Motor neuron (in vitro differentiated cells): ENCODE measurements at regions not wholly inside any gene's neighbourhood (a gene's known extent, or its start where the extent isn't known, plus 50 kb on each side); places are given as distances from the start of the nearest gene placed in this dataset.

Experiments used
- ATAC-seq, 8 experiments: fragments of 200-7000 bp; cut with Tn5 transposase; replicated peaks in 6 of 8; 2 replicates each; pipeline ENCODE4 v1.8.0; 2021; ENCODE audit warnings: mild to moderate bottlenecking in 8 of 8, moderate library complexity in 8 of 8
- H3K27ac ChIP-seq, 2 donors: fragments of 250-450 bp; sonication (Bioruptor Pico); 2 replicates each; pipeline ENCODE4 v1.9.0; 2021; ENCODE audit warnings: antibody characterized with exemption in 2 of 2, mild to moderate bottlenecking in 2 of 2, moderate library complexity in 1 of 2
- H3K4me1 ChIP-seq, 2 donors: fragments of 250-450 bp; sonication (Bioruptor Pico); replicated peaks in 1 of 2; 2 replicates each; pipeline ENCODE4 v1.6.1; 2021; ENCODE audit warnings: antibody characterized with exemption in 2 of 2, mild to moderate bottlenecking in 2 of 2, moderate library complexity in 1 of 2
- H3K4me3 ChIP-seq, 5 donors: fragments of 250-450 bp; sonication (Bioruptor Pico); 2 replicates each; pipeline ENCODE4 v1.9.0; 2021; ENCODE audit warnings: antibody characterized with exemption in 5 of 5, mild to moderate bottlenecking in 5 of 5, moderate library complexity in 4 of 5
- WGBS, 10 experiments: fragments of 450-650 bp; shearing (Covaris generic); methylation state at CpG; one replicate each; pipeline ENCODE4 v1.0.0; 2022; 5-methylcytosine and 5-hydroxymethylcytosine counted together
- in situ Hi-C, 9 experiments: fragments of 400-800 bp; cut with MboI; loops; one replicate each; pipeline ENCODE4 v1.15.0; 2021; ENCODE audit warnings: low sequenced_read_pairs in 9 of 9, low pct_unique_long_range_greater_than_20kb in 2 of 9; ENCODE audit not compliant: unreplicated experiment in 9 of 9

- 0 to 100% (median 83%) methylated on average over 1 to 4 of the region's 4 CpGs; no CpG with 5 or more reads in 1 of the 10 experiments for WGBS, 10 experiments
- ATAC-seq: no peak
- H3K4me3 ChIP-seq: no peak overlapping the region
- H3K4me1 ChIP-seq: no peaks in the 10 kb centered on the region
- in situ Hi-C loops: no loop called here
- H3K27ac ChIP-seq: no peak overlapping the region
Observed at GRCh38 chr21:20351138-20351537, 647.1 kb upstream of the NCAM2 start.

- Histone ChIP-seq H3K4me3 (no peak overlapping the region), H3K4me1 (no peaks in the 10 kb centered on the region), H3K27ac (no peak overlapping the region)
- WGBS, 10 experiments: 0 to 90% (median 73%) methylated on average over 2 of the region's 2 CpGs; no CpG with 5 or more reads in 1 of the 10 experiments
- ATAC-seq: no peak
- in situ Hi-C loops: no loop called here
Observed at GRCh38 chr21:20353351-20353750, 644.9 kb upstream of the NCAM2 start.

GRCh38 chr21:20373031-20373430 lies 625.2 kb upstream of the NCAM2 start:
- H3K4me1 ChIP-seq: no peaks in the 10 kb centered on the region
- ATAC-seq: no peak
- 0 to 97% (median 78%) methylated on average over 2 to 4 of the region's 4 CpGs; no CpG with 5 or more reads in 1 of the 10 experiments for WGBS, 10 experiments
- in situ Hi-C loops: no loop called here
- no peak overlapping the region for H3K27ac ChIP-seq
- no peak overlapping the region for H3K4me3 ChIP-seq

DNA sequence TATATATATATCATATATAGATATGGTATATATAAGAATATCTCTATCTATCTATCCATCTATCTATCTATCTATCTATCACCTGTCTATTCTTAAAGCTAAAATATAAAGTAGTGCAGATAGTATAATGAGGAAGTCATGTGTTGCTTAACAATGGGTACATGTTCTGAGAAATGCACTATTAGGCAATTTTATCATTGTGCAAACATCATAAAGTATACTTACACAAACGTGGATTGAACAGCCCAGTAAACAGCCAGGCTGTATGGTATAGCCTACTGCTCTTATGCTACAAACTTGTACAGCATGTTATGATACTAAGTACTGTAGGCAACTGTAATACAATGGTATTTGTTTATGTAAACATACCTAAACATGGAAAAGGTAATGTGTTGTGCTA lies 621.0 kb upstream of the NCAM2 start:
- H3K4me1 ChIP-seq: no peaks in the 10 kb centered on the region
- ATAC-seq: no peak
- H3K4me3 ChIP-seq: no peak overlapping the region
- in situ Hi-C loops: no loop called here
- H3K27ac ChIP-seq: no peak overlapping the region
- 0 to 43% (median 8%) methylated on average over 1 of the region's 1 CpG; no CpG with 5 or more reads in 4 of the 10 experiments for WGBS, 10 experiments

DNA sequence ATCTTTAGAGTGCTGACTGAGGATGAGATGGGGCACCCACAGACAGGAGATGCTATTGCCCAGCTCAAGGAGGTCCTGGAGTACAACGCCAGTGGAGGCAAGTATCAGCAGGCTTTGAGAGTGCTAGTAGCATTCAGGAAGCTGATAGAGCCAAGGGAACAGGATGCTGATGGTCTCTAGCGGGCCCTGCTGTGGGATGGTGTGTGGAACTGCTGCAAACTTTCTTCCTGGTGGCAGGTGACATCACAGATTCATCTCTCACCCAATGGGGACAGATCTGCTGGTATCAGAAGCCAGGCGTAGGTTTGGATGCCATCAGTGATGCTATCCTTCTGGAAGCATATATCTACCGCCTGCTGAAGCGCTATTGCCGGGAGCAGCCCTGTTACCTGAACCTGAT lies 609.8 kb upstream of the NCAM2 start:
- in situ Hi-C loops: no loop called here
- H3K4me1 ChIP-seq: no peaks in the 10 kb centered on the region
- no peak overlapping the region for H3K27ac ChIP-seq
- peak in 1 of 8 experiments; percentile 51 for ATAC-seq
- 0 to 100% (median 97%) methylated on average over 1 to 5 of the region's 6 CpGs; no CpG with 5 or more reads in 3 of the 10 experiments for WGBS, 10 experiments
- no peak overlapping the region for H3K4me3 ChIP-seq

GRCh38 chr21:20396798-20397197 lies 601.4 kb upstream of the NCAM2 start:
- H3K4me3 ChIP-seq: no peak overlapping the region
- 30 to 93% (median 86%) methylated on average over 3 to 7 of the region's 10 CpGs; no CpG with 5 or more reads in 4 of the 10 experiments for WGBS, 10 experiments
- ATAC-seq: no peak
- no peak overlapping the region for H3K27ac ChIP-seq
- in situ Hi-C loops: no loop called here
- no peaks in the 10 kb centered on the region for H3K4me1 ChIP-seq

DNA sequence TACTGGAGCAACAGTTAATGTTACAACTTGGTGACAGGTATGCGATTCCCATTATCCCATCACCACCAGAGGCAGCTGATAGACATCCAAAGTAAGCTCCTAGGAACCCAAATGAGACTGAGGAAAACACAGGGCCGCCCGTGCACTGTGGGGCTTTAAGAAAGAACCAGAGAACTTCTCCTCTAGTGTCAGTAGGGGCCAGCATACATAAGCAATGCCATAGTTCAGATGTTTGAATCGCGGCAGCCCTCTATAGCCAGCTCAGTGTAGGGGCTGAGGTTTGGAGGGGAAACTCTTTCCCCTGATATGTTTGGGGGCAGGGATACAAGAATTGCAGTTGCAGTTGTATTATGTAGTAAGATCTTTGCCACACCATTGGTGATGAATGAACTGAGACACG lies 593.3 kb upstream of the NCAM2 start:
- peak in 1 of 8 experiments; percentile 41 for ATAC-seq
- in situ Hi-C loops: no loop called here
- Histone ChIP-seq H3K4me1 (no peaks in the 10 kb centered on the region), H3K27ac (no peak overlapping the region), H3K4me3 (no peak overlapping the region)
- 6 to 100% (median 77%) methylated on average over 1 to 6 of the region's 6 CpGs; no CpG with 5 or more reads in 4 of the 10 experiments for WGBS, 10 experiments

DNA sequence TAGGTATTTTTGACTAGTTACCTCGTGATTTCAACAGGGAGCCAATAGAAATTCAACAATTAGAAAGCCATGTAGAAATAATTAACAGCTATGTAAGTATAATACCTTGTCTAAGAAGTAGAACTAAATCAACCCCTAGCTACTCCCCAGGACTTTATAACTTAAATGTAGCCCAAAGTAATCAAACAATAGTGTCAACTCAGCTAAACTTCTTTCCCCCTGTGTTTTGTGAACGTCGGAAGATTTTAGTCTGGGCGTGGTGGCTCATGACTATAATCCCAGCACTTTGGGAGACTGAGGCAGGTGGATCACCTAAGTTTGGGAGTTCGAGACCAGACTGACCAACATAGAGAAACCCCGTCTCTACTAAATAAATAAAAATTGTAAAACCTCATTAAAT lies 579.9 kb upstream of the NCAM2 start:
- ATAC-seq: no peak
- in situ Hi-C loops: no loop called here
- Histone ChIP-seq H3K4me3 (no peak overlapping the region), H3K4me1 (peaks cover 0 to 3% of the 10 kb centered on the region in 2 donors), H3K27ac (no peak overlapping the region)
- 14 to 90% (median 59%) methylated on average over 1 to 6 of the region's 6 CpGs; no CpG with 5 or more reads in 2 of the 10 experiments for WGBS, 10 experiments

GRCh38 chr21:20419772-20420171 lies 578.4 kb upstream of the NCAM2 start:
- Histone ChIP-seq H3K4me1 (no peaks in the 10 kb centered on the region), H3K27ac (no peak overlapping the region), H3K4me3 (no peak overlapping the region)
- in situ Hi-C loops: no loop called here
- WGBS, 10 experiments: 0 to 100% (median 80%) methylated on average over 1 to 2 of the region's 2 CpGs; no CpG with 5 or more reads in 3 of the 10 experiments
- ATAC-seq: peak in 1 of 8 experiments; percentile 95

DNA sequence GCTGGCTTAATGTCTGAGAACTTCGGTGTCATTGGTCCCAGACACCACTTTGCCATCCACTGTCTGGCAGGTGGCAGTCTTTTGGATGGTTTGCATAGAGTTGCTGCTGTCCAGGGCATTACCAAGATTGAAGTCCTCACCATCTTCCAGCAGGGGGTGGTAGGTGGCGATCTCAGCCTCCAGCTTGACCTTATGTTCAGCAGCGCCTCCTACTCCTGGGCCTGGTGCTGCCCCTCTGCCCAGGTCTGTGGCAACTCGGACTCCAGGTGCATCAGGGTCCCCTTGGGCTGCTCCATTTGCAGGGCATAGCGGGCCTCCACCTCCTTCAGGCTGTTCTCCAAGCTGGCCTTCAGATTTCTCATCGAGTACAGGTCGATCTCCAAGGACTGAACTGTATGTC lies 573.3 kb upstream of the NCAM2 start:
- WGBS, 10 experiments: 0 to 100% (median 77%) methylated on average over 1 to 4 of the region's 7 CpGs; no CpG with 5 or more reads in 1 of the 10 experiments
- Histone ChIP-seq H3K27ac (no peak overlapping the region), H3K4me3 (no peak overlapping the region), H3K4me1 (no peaks in the 10 kb centered on the region)
- in situ Hi-C loops: no loop called here
- ATAC-seq: no peak

- 39 to 100% (median 70%) methylated on average over 2 to 8 of the region's 12 CpGs; no CpG with 5 or more reads in 3 of the 10 experiments for WGBS, 10 experiments
- no peak overlapping the region for H3K27ac ChIP-seq
- ATAC-seq: no peak
- no peaks in the 10 kb centered on the region for H3K4me1 ChIP-seq
- H3K4me3 ChIP-seq: no peak overlapping the region
- in situ Hi-C loops: no loop called here
Observed at GRCh38 chr21:20425856-20426255, 572.4 kb upstream of the NCAM2 start.

GRCh38 chr21:20440338-20440737 lies 557.9 kb upstream of the NCAM2 start:
- no peak overlapping the region for H3K4me3 ChIP-seq
- peak in 2 of 8 experiments; percentile 34 to 63 for ATAC-seq
- no peaks in the 10 kb centered on the region for H3K4me1 ChIP-seq
- 0 to 100% (median 64%) methylated on average over 1 to 5 of the region's 5 CpGs for WGBS, 10 experiments
- H3K27ac ChIP-seq: no peak overlapping the region
- in situ Hi-C loops: no loop called here

- no peak for ATAC-seq
- 7 to 100% (median 58%) methylated on average over 1 to 11 of the region's 13 CpGs for WGBS, 10 experiments
- no peak overlapping the region for H3K4me3 ChIP-seq
- no peaks in the 10 kb centered on the region for H3K4me1 ChIP-seq
- H3K27ac ChIP-seq: no peak overlapping the region
- in situ Hi-C loops: no loop called here
Observed at GRCh38 chr21:20443558-20444155, 554.6 kb upstream of the NCAM2 start.

- H3K27ac ChIP-seq: no peak overlapping the region
- no peaks in the 10 kb centered on the region for H3K4me1 ChIP-seq
- ATAC-seq: no peak
- H3K4me3 ChIP-seq: no peak overlapping the region
- WGBS, 10 experiments: 0 to 94% (median 81%) methylated on average over 1 to 2 of the region's 2 CpGs; no CpG with 5 or more reads in 1 of the 10 experiments
- in situ Hi-C loops: no loop called here
Observed at GRCh38 chr21:20445971-20446370, 552.2 kb upstream of the NCAM2 start.
